WTC11 (cell line): ENCODE measurements at regions not wholly inside any gene's neighbourhood (a gene's known extent, or its start where the extent isn't known, plus 50 kb on each side); places are given as distances from the start of the nearest gene placed in this dataset.

Source experiments
- CTCF ChIP-seq: fragments of 200-600 bp; IDR thresholded peaks from 2 replicates; pipeline ENCODE4 v1.8.0; 2022; ENCODE audit warnings: antibody characterized with exemption
- NR1H2 ChIP-seq: sonication (generic); formaldehyde crosslinking; IDR thresholded peaks from 2 replicates; pipeline ENCODE4 v1.9.0; 2021; ENCODE audit warnings: mild to moderate bottlenecking, moderate library complexity, missing genetic modification reagents
- ZNF317 ChIP-seq: sonication (generic); formaldehyde crosslinking; IDR thresholded peaks from 2 replicates; pipeline ENCODE4 v1.8.1; 2023; ENCODE audit warnings: low read depth, mild to moderate bottlenecking, moderate library complexity, missing genetic modification reagents, borderline replicate concordance

- no peak for TF ChIP-seq CTCF
- no peak for TF ChIP-seq NR1H2 (CRISPR knock-in tag)
- no peak for TF ChIP-seq ZNF317 (CRISPR knock-in tag)
Observed at GRCh38 chr7:17521437-17521836, 223.0 kb downstream of the AHR start.
